Neural cell (in vitro differentiated cells): ENCODE measurements at regions not wholly inside any gene's neighbourhood (a gene's known extent, or its start where the extent isn't known, plus 50 kb on each side); places are given as distances from the start of the nearest gene placed in this dataset.

Experiments used
- H2AFZ ChIP-seq: fragments of 200-600, 300-800 bp; sonication (generic), shearing (Covaris generic); 2 replicates; pipeline ENCODE4 v1.6.0; 2014; ENCODE audit warnings: low read depth, mild to moderate bottlenecking, antibody characterized with exemption, low read length, moderate library complexity
- H3F3A ChIP-seq: fragments of 200-600 bp; shearing (Covaris generic); 2 replicates; pipeline ENCODE4 v1.6.1; 2016; ENCODE audit warnings: mild to moderate bottlenecking, moderate library complexity, mixed read lengths, antibody characterized with exemption, low read length; ENCODE audit not compliant: insufficient read depth, poor library complexity, severe bottlenecking
- H3K27ac ChIP-seq: fragments of 200-600, 300-800 bp; sonication (generic), shearing (Covaris generic); 2 replicates; pipeline ENCODE4 v1.5.1; 2014; ENCODE audit warnings: mild to moderate bottlenecking, low read length, moderate library complexity
- H3K27me3 ChIP-seq: fragments of 300-800, 200-600 bp; sonication (generic), shearing (Covaris generic); 2 replicates; pipeline ENCODE4 v1.6.0; 2014; ENCODE audit warnings: mild to moderate bottlenecking, low read depth, low read length, moderate library complexity; ENCODE audit not compliant: insufficient read depth
- H3K36me3 ChIP-seq: fragments of 300-800, 200-600 bp; sonication (generic), shearing (Covaris generic); 2 replicates; pipeline ENCODE4 v1.5.1; 2014; ENCODE audit warnings: mild to moderate bottlenecking, antibody characterized with exemption, low read length, moderate library complexity; ENCODE audit not compliant: insufficient read depth
- H3K4me2 ChIP-seq: fragments of 300-800, 200-600 bp; sonication (generic), shearing (Covaris generic); 2 replicates; pipeline ENCODE4 v1.6.0; 2014; ENCODE audit warnings: mild to moderate bottlenecking, low read length
- H3K4me3 ChIP-seq: fragments of 300-800, 200-600 bp; sonication (generic), shearing (Covaris generic); 2 replicates; pipeline ENCODE4 v1.5.1; 2014; ENCODE audit warnings: mild to moderate bottlenecking, low read length, moderate library complexity
- H3K79me2 ChIP-seq: fragments of 200-600 bp; shearing (Covaris generic); replicated peaks from 2 replicates; pipeline ENCODE4 v1.6.0; 2014; ENCODE audit warnings: mild to moderate bottlenecking, low read length, moderate library complexity; ENCODE audit not compliant: insufficient read depth
- H3K9ac ChIP-seq: fragments of 300-800, 200-600 bp; sonication (generic), shearing (Covaris generic); 2 replicates; pipeline ENCODE4 v1.6.1; 2016; ENCODE audit warnings: mild to moderate bottlenecking, low read length, mixed read lengths
- H3K9me2 ChIP-seq: fragments of 200-600 bp; shearing (Covaris generic); 2 replicates; pipeline ENCODE4 v1.6.1; 2016; ENCODE audit warnings: mild to moderate bottlenecking, low read length, mixed read lengths; ENCODE audit not compliant: insufficient read depth
- H3K9me3 ChIP-seq: fragments of 200-600, 300-800 bp; sonication (generic), shearing (Covaris generic); 2 replicates; pipeline ENCODE4 v1.6.1; 2016; ENCODE audit warnings: mild to moderate bottlenecking, mixed run types, low read length, moderate library complexity, mixed read lengths
- H4K20me1 ChIP-seq: fragments of 200-600 bp; shearing (Covaris generic); 2 replicates; pipeline ENCODE4 v1.6.1; 2016; ENCODE audit warnings: mild to moderate bottlenecking, mixed run types; ENCODE audit not compliant: insufficient read depth
- EP300 ChIP-seq: fragments of 450-650 bp; conservative IDR thresholded peaks from 2 replicates; pipeline ENCODE4 v1.6.1; 2014; ENCODE audit warnings: antibody characterized with exemption, mild to moderate bottlenecking, moderate library complexity; ENCODE audit not compliant: poor library complexity, severe bottlenecking
- EZH2 ChIP-seq: fragments of 200-600, 300-800 bp; shearing (Covaris generic), sonication (generic); IDR thresholded peaks from 2 replicates; pipeline ENCODE4 v1.6.1; 2014; ENCODE audit warnings: antibody characterized with exemption, low read length, borderline replicate concordance, mild to moderate bottlenecking; ENCODE audit not compliant: insufficient read depth, poor library complexity, severe bottlenecking
- MXI1 ChIP-seq: fragments of 450-650 bp; conservative IDR thresholded peaks from 2 replicates; pipeline ENCODE4 v1.6.1; 2014; ENCODE audit warnings: antibody characterized with exemption, mild to moderate bottlenecking; ENCODE audit not compliant: poor library complexity, severe bottlenecking
- POLR2AphosphoS5 ChIP-seq: IDR thresholded peaks from 2 replicates; pipeline ENCODE4 v1.6.1; 2012
- RAD21 ChIP-seq: fragments of 450-650 bp; conservative IDR thresholded peaks from 2 replicates; pipeline ENCODE4 v1.6.1; 2014; ENCODE audit warnings: antibody characterized with exemption, mild to moderate bottlenecking, moderate library complexity
- SMC3 ChIP-seq: fragments of 450-650 bp; conservative IDR thresholded peaks from 2 replicates; pipeline ENCODE4 v1.6.1; 2014; ENCODE audit warnings: antibody characterized with exemption, mild to moderate bottlenecking, moderate library complexity; ENCODE audit not compliant: poor library complexity
- TAF1 ChIP-seq: IDR thresholded peaks from 2 replicates; pipeline ENCODE4 v1.6.1; 2012; ENCODE audit warnings: low read depth
- TF ChIP-seq, protein P1 (sequence below): IDR thresholded peaks from 2 replicates; pipeline ENCODE4 v1.6.1; 2012; ENCODE audit warnings: borderline replicate concordance
- TF ChIP-seq, protein P2 (sequence below): fragments of 450-650 bp; IDR thresholded peaks from 2 replicates; pipeline ENCODE4 v1.5.1; 2014; ENCODE audit warnings: antibody characterized with exemption, mild to moderate bottlenecking, moderate library complexity; ENCODE audit not compliant: poor library complexity, severe bottlenecking

DNA sequence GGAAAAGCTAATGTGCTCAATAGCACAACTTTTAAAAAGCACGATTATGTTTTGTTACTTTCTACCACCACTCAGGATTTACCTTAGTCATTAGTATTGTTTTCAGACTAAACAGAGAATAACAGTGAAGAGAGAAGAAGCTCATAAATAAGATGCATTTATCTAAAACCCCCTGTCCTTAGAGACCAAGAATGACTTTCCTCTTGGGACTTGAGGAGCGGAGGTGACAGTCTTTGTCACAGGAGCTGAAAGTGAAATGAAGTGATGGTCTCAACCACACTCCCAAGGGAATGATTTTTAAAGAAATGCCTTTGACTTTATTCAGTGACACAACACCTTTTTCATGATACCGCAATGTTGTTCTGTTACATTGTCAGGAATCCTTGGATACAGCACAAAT lies 190.6 kb upstream of the NBEA start:
- Histone ChIP-seq H4K20me1 (no peaks in the 10 kb centered on the region), H3K79me2 (no peaks in the 10 kb centered on the region), H3K36me3 (no peaks in the 10 kb centered on the region), H3K27me3 (no peaks in the 10 kb centered on the region), H3K9ac (no peak overlapping the region), H3K4me2 (no peak overlapping the region), H3K9me2 (no peaks in the 10 kb centered on the region), H3K27ac (no peak overlapping the region), H2AFZ (no peak overlapping the region), H3K4me3 (no peak overlapping the region), H3K9me3 (no peaks in the 10 kb centered on the region), H3F3A (no peaks in the 10 kb centered on the region)
- TF ChIP-seq TAF1 = no peak
- TF ChIP-seq EP300 = peak; percentile 36

DNA sequence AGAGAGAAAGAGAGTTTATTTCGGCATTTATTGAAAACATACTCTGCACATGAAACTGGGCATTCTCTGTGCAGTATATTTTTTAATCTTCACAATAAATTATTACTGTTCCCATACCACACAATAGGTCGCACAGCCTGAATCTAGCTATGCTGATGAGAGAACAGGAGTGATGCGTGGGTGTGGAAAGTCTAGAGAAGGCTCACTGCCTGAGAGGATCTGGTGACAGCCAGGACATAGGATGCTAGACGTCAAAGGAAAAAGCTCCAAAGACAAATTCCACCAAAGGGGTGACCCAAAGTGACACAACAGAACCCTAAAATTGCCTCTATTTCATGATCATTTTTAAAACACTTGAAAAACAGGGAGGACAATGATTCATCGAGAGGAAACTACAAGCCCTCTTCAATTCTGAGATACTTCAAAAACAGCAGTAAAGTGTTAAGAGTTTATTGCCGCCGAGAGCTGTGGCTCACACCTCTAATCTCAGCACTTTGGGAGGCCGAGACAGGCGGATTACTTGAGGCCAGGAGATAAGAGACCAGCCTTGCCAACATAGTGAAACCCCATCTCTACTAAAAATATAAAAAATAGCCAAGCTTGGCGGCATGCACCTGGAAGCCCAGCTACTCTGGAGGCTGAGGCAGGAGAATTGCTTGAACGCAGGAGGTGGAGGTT lies 189.6 kb upstream of the NBEA start:
- Histone ChIP-seq H3K4me2 (no peak overlapping the region), H3K9me2 (no peaks in the 10 kb centered on the region), H3K4me3 (no peak overlapping the region), H3F3A (no peaks in the 10 kb centered on the region), H3K27ac (no peak overlapping the region), H3K36me3 (no peaks in the 10 kb centered on the region), H3K79me2 (no peaks in the 10 kb centered on the region), H3K9me3 (no peaks in the 10 kb centered on the region), H3K9ac (no peak overlapping the region), H3K27me3 (no peaks in the 10 kb centered on the region), H4K20me1 (no peaks in the 10 kb centered on the region), H2AFZ (no peak overlapping the region)
- no peak for TF ChIP-seq TAF1
- TF ChIP-seq, protein P1, sequence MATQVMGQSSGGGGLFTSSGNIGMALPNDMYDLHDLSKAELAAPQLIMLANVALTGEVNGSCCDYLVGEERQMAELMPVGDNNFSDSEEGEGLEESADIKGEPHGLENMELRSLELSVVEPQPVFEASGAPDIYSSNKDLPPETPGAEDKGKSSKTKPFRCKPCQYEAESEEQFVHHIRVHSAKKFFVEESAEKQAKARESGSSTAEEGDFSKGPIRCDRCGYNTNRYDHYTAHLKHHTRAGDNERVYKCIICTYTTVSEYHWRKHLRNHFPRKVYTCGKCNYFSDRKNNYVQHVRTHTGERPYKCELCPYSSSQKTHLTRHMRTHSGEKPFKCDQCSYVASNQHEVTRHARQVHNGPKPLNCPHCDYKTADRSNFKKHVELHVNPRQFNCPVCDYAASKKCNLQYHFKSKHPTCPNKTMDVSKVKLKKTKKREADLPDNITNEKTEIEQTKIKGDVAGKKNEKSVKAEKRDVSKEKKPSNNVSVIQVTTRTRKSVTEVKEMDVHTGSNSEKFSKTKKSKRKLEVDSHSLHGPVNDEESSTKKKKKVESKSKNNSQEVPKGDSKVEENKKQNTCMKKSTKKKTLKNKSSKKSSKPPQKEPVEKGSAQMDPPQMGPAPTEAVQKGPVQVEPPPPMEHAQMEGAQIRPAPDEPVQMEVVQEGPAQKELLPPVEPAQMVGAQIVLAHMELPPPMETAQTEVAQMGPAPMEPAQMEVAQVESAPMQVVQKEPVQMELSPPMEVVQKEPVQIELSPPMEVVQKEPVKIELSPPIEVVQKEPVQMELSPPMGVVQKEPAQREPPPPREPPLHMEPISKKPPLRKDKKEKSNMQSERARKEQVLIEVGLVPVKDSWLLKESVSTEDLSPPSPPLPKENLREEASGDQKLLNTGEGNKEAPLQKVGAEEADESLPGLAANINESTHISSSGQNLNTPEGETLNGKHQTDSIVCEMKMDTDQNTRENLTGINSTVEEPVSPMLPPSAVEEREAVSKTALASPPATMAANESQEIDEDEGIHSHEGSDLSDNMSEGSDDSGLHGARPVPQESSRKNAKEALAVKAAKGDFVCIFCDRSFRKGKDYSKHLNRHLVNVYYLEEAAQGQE = no peak
- TF ChIP-seq, protein P2, sequence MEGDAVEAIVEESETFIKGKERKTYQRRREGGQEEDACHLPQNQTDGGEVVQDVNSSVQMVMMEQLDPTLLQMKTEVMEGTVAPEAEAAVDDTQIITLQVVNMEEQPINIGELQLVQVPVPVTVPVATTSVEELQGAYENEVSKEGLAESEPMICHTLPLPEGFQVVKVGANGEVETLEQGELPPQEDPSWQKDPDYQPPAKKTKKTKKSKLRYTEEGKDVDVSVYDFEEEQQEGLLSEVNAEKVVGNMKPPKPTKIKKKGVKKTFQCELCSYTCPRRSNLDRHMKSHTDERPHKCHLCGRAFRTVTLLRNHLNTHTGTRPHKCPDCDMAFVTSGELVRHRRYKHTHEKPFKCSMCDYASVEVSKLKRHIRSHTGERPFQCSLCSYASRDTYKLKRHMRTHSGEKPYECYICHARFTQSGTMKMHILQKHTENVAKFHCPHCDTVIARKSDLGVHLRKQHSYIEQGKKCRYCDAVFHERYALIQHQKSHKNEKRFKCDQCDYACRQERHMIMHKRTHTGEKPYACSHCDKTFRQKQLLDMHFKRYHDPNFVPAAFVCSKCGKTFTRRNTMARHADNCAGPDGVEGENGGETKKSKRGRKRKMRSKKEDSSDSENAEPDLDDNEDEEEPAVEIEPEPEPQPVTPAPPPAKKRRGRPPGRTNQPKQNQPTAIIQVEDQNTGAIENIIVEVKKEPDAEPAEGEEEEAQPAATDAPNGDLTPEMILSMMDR = no peak
- TF ChIP-seq EP300 = no peak
- no peak for TF ChIP-seq MXI1
- no peak for TF ChIP-seq RAD21

GRCh38 chr13:34756136-34756535 lies 185.9 kb upstream of the NBEA start:
- no peaks in the 10 kb centered on the region for H3F3A ChIP-seq
- no peak overlapping the region for H3K27ac ChIP-seq
- no peak overlapping the region for H2AFZ ChIP-seq
- no peaks in the 10 kb centered on the region for H3K36me3 ChIP-seq
- H4K20me1 ChIP-seq = no peaks in the 10 kb centered on the region
- no peak overlapping the region for H3K9ac ChIP-seq
- TF ChIP-seq TAF1 (no peak), MXI1 (no peak), SMC3 (no peak), EP300 (no peak), EZH2 (no peak), POLR2AphosphoS5 (no peak), RAD21 (no peak)
- TF ChIP-seq, protein P1 = no peak
- TF ChIP-seq, protein P2 = no peak
- no peaks in the 10 kb centered on the region for H3K9me3 ChIP-seq
- no peaks in the 10 kb centered on the region for H3K27me3 ChIP-seq
- H3K4me3 ChIP-seq = no peak overlapping the region
- H3K4me2 ChIP-seq = no peak overlapping the region
- no peaks in the 10 kb centered on the region for H3K79me2 ChIP-seq
- no peaks in the 10 kb centered on the region for H3K9me2 ChIP-seq
